ENCODE measurements at regions not wholly inside any gene's neighbourhood (a gene's known extent, or its start where the extent isn't known, plus 50 kb on each side); places are given as distances from the start of the nearest gene placed in this dataset.

DNA sequence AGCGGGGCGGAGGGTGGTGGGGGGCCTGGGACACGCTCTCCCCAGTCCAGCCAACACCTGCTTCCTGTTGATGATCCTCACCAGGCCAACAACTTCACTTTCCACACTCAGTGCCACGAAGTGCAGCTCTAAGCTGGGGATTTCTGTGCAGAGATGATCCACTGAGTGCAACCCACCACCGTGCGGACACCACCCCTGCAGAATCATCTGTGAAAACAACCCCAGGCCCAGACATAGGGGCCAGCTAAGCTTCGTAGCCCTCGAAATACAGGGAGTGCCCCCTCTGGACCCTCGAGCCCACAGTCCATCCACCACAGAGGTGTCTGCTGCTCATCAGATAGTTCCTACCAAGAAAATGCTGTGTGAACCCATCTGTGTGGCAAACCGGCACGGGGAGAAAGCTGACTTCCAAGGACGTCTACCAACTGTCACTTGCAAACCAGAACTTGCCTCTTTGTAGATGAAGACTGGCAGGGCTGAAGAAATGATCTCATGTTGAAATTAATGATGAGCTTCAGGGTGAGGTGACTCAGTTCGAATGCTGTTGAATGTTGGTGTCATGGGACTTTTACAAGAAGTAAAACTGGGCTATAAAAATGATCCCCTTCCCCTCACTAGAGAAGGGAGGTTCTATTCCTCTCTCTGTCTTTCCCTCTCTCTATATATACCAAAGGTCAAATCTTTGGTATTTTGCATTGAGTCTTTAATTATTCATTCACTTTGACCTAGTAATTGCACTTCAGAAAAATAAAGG, 73.4 kb downstream of the MYEOV start:
- no peak for TF ChIP-seq CTCF (IDR thresholded peaks at IDR 0.05)
- TF ChIP-seq POLR2A (IDR thresholded peaks at IDR 0.05): no peak

Measured in lower leg skin (tissue), 3 donors.